ENCODE measurements at regions not wholly inside any gene's neighbourhood (a gene's known extent, or its start where the extent isn't known, plus 50 kb on each side); places are given as distances from the start of the nearest gene placed in this dataset.

DNA sequence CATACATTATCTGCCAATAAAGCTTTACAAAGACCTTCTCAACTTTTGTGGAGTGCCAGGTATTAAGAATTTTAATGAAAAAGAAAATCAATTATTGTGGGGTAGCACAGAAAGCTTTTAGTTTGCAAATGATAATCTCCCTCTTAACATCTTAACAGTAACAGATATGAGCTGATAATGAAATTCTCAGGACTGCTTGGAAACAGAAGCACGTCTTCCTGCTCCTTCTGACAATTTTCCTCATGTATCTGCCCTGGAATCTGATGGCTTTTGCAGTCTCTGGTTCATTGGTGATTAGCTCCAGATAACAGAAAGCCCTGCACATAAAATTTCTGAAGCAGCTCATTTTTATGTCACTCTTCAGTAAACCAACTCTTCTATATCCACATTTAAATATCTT lies 432.4 kb upstream of the PDZRN3 start:
- Histone ChIP-seq H3K79me2 (ENCODE audit: control insufficient read depth, insufficient read depth, low read length) (no peaks in the 10 kb centered on the region), H3K4me3 (ENCODE audit: control insufficient read depth in 2 of 3, extremely low read depth in 1 of 3, insufficient read depth in 2 of 3, low read depth in 1 of 3, low read length in 3 of 3) (no peak overlapping the region), H3K4me2 (ENCODE audit: control insufficient read depth, extremely low read depth, insufficient read depth, low read depth, low read length) (no peak overlapping the region), H3K27me3 (ENCODE audit: control insufficient read depth, extremely low read depth, insufficient read depth, low read length) (no peaks in the 10 kb centered on the region), H3K9me1 (ENCODE audit: control insufficient read depth, extremely low read depth, insufficient read depth, low read length) (no peaks in the 10 kb centered on the region), H3K4me1 (ENCODE audit: control insufficient read depth, extremely low read depth, insufficient read depth, low read length) (no peaks in the 10 kb centered on the region), H4K20me1 (ENCODE audit: control insufficient read depth, extremely low read depth, insufficient read depth, low read length) (no peaks in the 10 kb centered on the region), H3K9me3 (ENCODE audit: control insufficient read depth, low read depth, low read length) (no peaks in the 10 kb centered on the region), H3K36me3 (ENCODE audit: control insufficient read depth in 2 of 2, extremely low read depth in 1 of 2, insufficient read depth in 2 of 2, low read length in 2 of 2) (no peaks in the 10 kb centered on the region), H3K9ac (ENCODE audit: control insufficient read depth, extremely low read depth, insufficient read depth, low read length) (no peak overlapping the region), H3K27ac (ENCODE audit: control insufficient read depth, insufficient read depth, low read length) (no peak overlapping the region), H2AFZ (ENCODE audit: control insufficient read depth, low read length) (no peak overlapping the region)
- TF ChIP-seq, protein P1, sequence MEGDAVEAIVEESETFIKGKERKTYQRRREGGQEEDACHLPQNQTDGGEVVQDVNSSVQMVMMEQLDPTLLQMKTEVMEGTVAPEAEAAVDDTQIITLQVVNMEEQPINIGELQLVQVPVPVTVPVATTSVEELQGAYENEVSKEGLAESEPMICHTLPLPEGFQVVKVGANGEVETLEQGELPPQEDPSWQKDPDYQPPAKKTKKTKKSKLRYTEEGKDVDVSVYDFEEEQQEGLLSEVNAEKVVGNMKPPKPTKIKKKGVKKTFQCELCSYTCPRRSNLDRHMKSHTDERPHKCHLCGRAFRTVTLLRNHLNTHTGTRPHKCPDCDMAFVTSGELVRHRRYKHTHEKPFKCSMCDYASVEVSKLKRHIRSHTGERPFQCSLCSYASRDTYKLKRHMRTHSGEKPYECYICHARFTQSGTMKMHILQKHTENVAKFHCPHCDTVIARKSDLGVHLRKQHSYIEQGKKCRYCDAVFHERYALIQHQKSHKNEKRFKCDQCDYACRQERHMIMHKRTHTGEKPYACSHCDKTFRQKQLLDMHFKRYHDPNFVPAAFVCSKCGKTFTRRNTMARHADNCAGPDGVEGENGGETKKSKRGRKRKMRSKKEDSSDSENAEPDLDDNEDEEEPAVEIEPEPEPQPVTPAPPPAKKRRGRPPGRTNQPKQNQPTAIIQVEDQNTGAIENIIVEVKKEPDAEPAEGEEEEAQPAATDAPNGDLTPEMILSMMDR (optimal IDR thresholded peaks at IDR 0.05 in 1 of 3, IDR thresholded peaks at IDR 0.05 in 1 of 3, conservative IDR thresholded peaks at IDR 0.05 in 1 of 3; ENCODE audit: extremely low read depth in 1 of 3, insufficient read depth in 2 of 3, low read length in 3 of 3) = no peak
- TF ChIP-seq EZH2 (IDR thresholded peaks at IDR 0.05; ENCODE audit: low read length) = no peak
- DNase-seq (ENCODE audit: low read depth, low spot score) (no peak), FAIRE-seq (no peak)
- dilution Hi-C loops (cut with MboI; ENCODE audit: extremely low pct_ligation_motif_present, low sequenced_read_pairs) = no loop called here

DNA sequence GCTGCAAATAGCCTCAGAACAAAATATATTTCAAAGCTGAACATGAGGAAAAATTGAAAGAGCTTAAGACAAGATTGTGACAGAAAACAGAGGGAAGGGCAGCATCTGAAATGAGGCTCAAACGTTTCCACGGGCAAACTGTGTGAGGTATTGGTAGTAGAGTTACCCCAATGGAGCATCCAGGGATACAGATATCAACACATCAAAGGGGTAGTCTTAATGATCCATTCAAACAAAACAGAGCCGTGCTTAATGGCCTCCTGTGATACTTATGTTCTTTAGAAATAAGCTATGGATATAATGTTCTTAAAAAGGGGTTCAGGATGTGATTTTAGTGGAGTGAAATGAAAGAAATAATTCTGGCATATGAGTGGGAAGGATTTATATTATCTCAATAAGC lies 430.3 kb upstream of the PDZRN3 start:
- Histone ChIP-seq H3K4me3 (ENCODE audit: control insufficient read depth in 2 of 3, extremely low read depth in 1 of 3, insufficient read depth in 2 of 3, low read depth in 1 of 3, low read length in 3 of 3) (no peak overlapping the region), H3K27ac (ENCODE audit: control insufficient read depth, insufficient read depth, low read length) (no peak overlapping the region), H3K36me3 (ENCODE audit: control insufficient read depth in 2 of 2, extremely low read depth in 1 of 2, insufficient read depth in 2 of 2, low read length in 2 of 2) (no peaks in the 10 kb centered on the region), H3K4me2 (ENCODE audit: control insufficient read depth, extremely low read depth, insufficient read depth, low read depth, low read length) (no peak overlapping the region), H3K9me1 (ENCODE audit: control insufficient read depth, extremely low read depth, insufficient read depth, low read length) (no peaks in the 10 kb centered on the region), H3K4me1 (ENCODE audit: control insufficient read depth, extremely low read depth, insufficient read depth, low read length) (no peaks in the 10 kb centered on the region), H3K79me2 (ENCODE audit: control insufficient read depth, insufficient read depth, low read length) (no peaks in the 10 kb centered on the region), H3K9me3 (ENCODE audit: control insufficient read depth, low read depth, low read length) (no peaks in the 10 kb centered on the region), H3K27me3 (ENCODE audit: control insufficient read depth, extremely low read depth, insufficient read depth, low read length) (no peaks in the 10 kb centered on the region), H3K9ac (ENCODE audit: control insufficient read depth, extremely low read depth, insufficient read depth, low read length) (no peak overlapping the region), H2AFZ (ENCODE audit: control insufficient read depth, low read length) (no peak overlapping the region), H4K20me1 (ENCODE audit: control insufficient read depth, extremely low read depth, insufficient read depth, low read length) (no peaks in the 10 kb centered on the region)
- dilution Hi-C loops (cut with MboI; ENCODE audit: extremely low pct_ligation_motif_present, low sequenced_read_pairs) = no loop called here
- no peak for DNase-seq (ENCODE audit: low read depth, low spot score)
- FAIRE-seq = no peak
- TF ChIP-seq, protein P1 (optimal IDR thresholded peaks at IDR 0.05 in 1 of 3, IDR thresholded peaks at IDR 0.05 in 1 of 3, conservative IDR thresholded peaks at IDR 0.05 in 1 of 3; ENCODE audit: extremely low read depth in 1 of 3, insufficient read depth in 2 of 3, low read length in 3 of 3) = no peak
- no peak for TF ChIP-seq EZH2 (IDR thresholded peaks at IDR 0.05; ENCODE audit: low read length)
